ENCODE measurements at regions not wholly inside any gene's neighbourhood (a gene's known extent, or its start where the extent isn't known, plus 50 kb on each side); places are given as distances from the start of the nearest gene placed in this dataset.

DNA sequence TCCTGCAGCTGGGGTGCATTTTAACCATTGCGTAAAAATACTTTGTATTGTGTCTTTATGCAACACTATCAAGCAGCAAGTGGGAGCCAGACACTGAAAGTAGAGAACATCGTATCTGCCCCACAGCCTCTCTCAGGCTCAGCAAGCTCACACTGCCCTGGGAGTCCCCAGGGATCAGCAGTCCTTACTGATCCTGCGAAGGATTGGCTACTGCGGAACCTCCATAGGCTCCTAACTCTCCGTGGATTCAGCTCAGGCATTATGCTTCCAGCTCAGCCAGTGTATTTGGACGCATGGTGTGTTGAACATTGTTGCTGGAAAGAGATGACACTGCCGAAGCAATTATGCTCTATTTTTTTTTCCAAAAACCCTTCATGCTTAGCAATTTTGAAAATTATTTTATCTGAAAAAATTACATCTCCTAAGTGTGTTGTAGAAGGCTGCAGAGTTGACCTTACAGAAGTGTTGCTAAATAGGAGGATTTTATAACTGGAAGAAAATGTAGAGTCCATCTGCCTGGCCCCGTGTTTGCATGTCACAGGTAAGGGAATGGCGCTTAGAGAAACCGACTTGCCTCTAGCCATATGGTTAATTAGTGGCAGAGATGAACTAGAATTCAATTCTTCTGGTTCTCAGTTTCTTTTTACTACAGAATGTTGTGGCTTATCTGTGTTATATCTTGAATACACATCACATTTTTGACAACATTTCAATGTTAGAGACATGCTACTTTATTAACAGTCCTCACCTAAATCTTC lies 276.4 kb upstream of the COBL start:
- no peaks in the 10 kb centered on the region for H3K4me1 ChIP-seq (replicated peaks)
- no peaks in the 10 kb centered on the region for H3K27me3 ChIP-seq (replicated peaks; ENCODE audit: insufficient read depth)
- H3K27ac ChIP-seq = no peak overlapping the region
- H3K4me3 ChIP-seq = no peak overlapping the region
- WGBS = 84% methylated on average over 10 of the region's 10 CpGs
- H3K9me3 ChIP-seq = no peaks in the 10 kb centered on the region
- no peak for DNase-seq (ENCODE audit: low spot score)
- H3K36me3 ChIP-seq = no peaks in the 10 kb centered on the region
- intact Hi-C loops (cut with DNase I) = no loop called here
- TF ChIP-seq POLR2A (IDR thresholded peaks at IDR 0.05) = no peak
- no peak for TF ChIP-seq CTCF (IDR thresholded peaks at IDR 0.05)
- no peak for TF ChIP-seq POLR2AphosphoS5 (IDR thresholded peaks at IDR 0.05)

DNA sequence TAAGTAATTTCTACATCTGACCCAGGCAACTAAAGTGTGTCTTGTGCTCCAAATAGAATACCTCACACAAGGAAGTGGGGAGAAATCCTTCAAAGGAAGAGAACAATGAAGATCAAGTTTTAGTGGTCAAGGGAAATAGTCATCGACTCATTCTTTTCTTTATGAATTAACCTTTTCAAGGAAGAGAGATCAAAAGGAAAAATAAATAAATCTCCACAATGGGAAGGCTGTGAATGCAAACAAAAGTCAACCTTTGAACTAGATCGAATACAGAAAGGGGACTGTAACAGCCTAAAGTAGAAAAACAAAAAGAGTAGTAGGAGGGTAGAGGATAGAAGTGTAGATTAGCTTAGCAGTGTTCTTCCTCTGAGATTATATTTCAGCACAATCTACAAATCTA lies 274.6 kb upstream of the COBL start:
- WGBS = 12% methylated on average over 2 of the region's 2 CpGs
- Histone ChIP-seq H3K36me3 (no peaks in the 10 kb centered on the region), H3K27me3 (replicated peaks; ENCODE audit: insufficient read depth) (no peaks in the 10 kb centered on the region)

DNA sequence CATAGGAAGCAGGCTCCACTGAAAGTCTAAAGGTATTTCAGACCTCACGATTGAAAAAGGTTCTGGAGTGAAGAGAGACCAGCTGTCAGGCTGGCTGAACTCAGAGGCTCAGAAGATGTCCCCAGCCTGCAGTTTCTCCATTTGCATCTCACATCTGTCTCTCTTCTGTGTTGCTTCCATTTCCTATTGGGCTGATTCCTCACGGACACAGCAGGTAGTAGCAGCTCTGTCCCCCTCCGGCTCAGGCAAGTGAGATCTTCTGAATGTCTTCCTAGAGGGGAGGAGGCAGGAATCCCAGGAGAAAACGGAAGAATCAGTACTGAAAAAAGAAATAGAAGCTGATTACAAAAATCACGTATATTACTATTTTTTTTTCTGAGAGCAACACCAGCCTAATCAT lies 274.1 kb upstream of the COBL start:
- no peaks in the 10 kb centered on the region for H3K36me3 ChIP-seq
- no peak overlapping the region for H3K4me3 ChIP-seq
- TF ChIP-seq POLR2A (IDR thresholded peaks at IDR 0.05) (no peak), POLR2AphosphoS5 (IDR thresholded peaks at IDR 0.05) (no peak), CTCF (IDR thresholded peaks at IDR 0.05) (no peak)
- no peaks in the 10 kb centered on the region for H3K9me3 ChIP-seq
- H3K4me1 ChIP-seq (replicated peaks) = no peaks in the 10 kb centered on the region
- 19% methylated on average over 5 of the region's 5 CpGs for WGBS
- H3K27ac ChIP-seq = no peak overlapping the region
- H3K27me3 ChIP-seq (replicated peaks; ENCODE audit: insufficient read depth) = no peaks in the 10 kb centered on the region
- intact Hi-C loops (cut with DNase I) = no loop called here
- no peak for DNase-seq (ENCODE audit: low spot score)

More for the DNA sequence above, 274.6 kb upstream of the COBL start:
- no peak for DNase-seq (ENCODE audit: low spot score)
- H3K4me1 ChIP-seq (replicated peaks) = no peaks in the 10 kb centered on the region
- intact Hi-C loops (cut with DNase I) = no loop called here
- TF ChIP-seq CTCF (IDR thresholded peaks at IDR 0.05) (no peak), POLR2A (IDR thresholded peaks at IDR 0.05) (no peak), POLR2AphosphoS5 (IDR thresholded peaks at IDR 0.05) (no peak)
- H3K27ac ChIP-seq = no peak overlapping the region
- no peaks in the 10 kb centered on the region for H3K9me3 ChIP-seq
- no peak overlapping the region for H3K4me3 ChIP-seq

DNA sequence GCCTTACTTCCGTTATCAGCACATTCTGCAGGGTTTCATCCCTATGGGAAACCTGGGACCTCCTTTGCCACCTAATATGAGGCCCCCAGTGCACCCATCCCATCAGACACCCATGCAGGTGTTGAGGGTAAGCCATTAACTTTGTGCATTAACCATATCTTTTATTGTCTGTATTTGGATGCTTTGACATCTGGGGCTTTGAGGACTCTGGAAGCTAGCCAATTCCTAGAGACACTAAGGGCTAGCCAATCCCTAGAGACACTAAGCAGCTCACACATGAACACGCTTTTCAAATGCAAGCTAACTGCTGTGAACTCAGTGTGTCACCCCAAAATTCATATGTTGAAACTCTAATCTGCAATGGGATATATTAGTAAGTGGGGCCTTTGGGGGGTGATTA lies 272.5 kb upstream of the COBL start:
- WGBS = 81% methylated on average over 2 of the region's 2 CpGs
- Histone ChIP-seq H3K9me3 (no peaks in the 10 kb centered on the region), H3K4me3 (no peak overlapping the region), H3K4me1 (replicated peaks) (no peaks in the 10 kb centered on the region), H3K27ac (no peak overlapping the region), H3K27me3 (replicated peaks; ENCODE audit: insufficient read depth) (no peaks in the 10 kb centered on the region), H3K36me3 (no peaks in the 10 kb centered on the region)
- intact Hi-C loops (cut with DNase I) = no loop called here
- TF ChIP-seq POLR2A (IDR thresholded peaks at IDR 0.05) = no peak
- TF ChIP-seq CTCF (IDR thresholded peaks at IDR 0.05) = no peak
- no peak for TF ChIP-seq POLR2AphosphoS5 (IDR thresholded peaks at IDR 0.05)
- DNase-seq (ENCODE audit: low spot score) = no peak

DNA sequence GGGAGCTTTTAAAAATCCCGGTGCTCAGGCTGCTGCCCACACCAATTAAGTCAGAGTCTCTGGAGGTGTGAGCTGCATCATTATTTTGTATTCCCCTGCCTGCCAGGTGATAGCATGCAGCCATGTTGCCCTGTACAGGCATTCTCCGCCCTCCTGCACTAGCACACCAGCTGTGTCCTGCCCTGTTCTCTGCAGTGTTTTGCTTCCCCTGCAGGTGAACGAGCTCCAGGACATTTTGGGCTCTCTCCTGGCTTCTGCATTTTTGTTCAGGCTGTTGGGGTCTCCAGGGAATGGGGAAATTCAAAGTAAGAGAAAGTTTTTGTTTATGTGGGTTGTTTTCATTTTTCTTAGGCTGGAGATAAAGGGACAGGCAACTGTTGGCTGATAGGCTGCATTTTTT lies 271.0 kb upstream of the COBL start:
- 65% methylated on average over 3 of the region's 3 CpGs for WGBS
- intact Hi-C loops (cut with DNase I) = no loop called here
- no peaks in the 10 kb centered on the region for H3K4me1 ChIP-seq (replicated peaks)

More for the DNA sequence above, 271.0 kb upstream of the COBL start:
- Histone ChIP-seq H3K27ac (no peak overlapping the region), H3K9me3 (no peaks in the 10 kb centered on the region), H3K27me3 (replicated peaks; ENCODE audit: insufficient read depth) (no peaks in the 10 kb centered on the region), H3K36me3 (no peaks in the 10 kb centered on the region), H3K4me3 (no peak overlapping the region)
- DNase-seq (ENCODE audit: low spot score) = no peak
- TF ChIP-seq POLR2AphosphoS5 (IDR thresholded peaks at IDR 0.05) = no peak
- no peak for TF ChIP-seq CTCF (IDR thresholded peaks at IDR 0.05)
- TF ChIP-seq POLR2A (IDR thresholded peaks at IDR 0.05) = no peak
